ENCODE measurements at regions not wholly inside any gene's neighbourhood (a gene's known extent, or its start where the extent isn't known, plus 50 kb on each side); places are given as distances from the start of the nearest gene placed in this dataset.

GRCh38 chr12:41768456-41768855, 376.2 kb downstream of the GXYLT1 start:
- Histone ChIP-seq H3K36me3 (ENCODE audit: control insufficient read depth, insufficient read depth, low read length) (no peaks in the 10 kb centered on the region), H3K14ac (replicated peaks; ENCODE audit: low read depth, low read length) (no peak overlapping the region), H4K5ac (ENCODE audit: low read depth, low read length) (no peak overlapping the region), H3K9me1 (ENCODE audit: insufficient read depth, low read length) (no peaks in the 10 kb centered on the region), H4K8ac (ENCODE audit: low read depth in 2 of 2, low read length in 2 of 2) (no peak overlapping the region), H3K9ac (ENCODE audit: low read depth, low read length) (no peak overlapping the region), H3K18ac (ENCODE audit: low read depth, low read length) (no peak overlapping the region), H3K56ac (ENCODE audit: extremely low read depth, insufficient read depth, low read length) (no peak overlapping the region), H2BK5ac (ENCODE audit: low read depth, low read length, poor library complexity, severe bottlenecking) (no peak overlapping the region), H3K4me2 (ENCODE audit: low read depth, low read length) (no peak overlapping the region), H4K20me1 (ENCODE audit: insufficient read depth, low read length) (no peaks in the 10 kb centered on the region), H4K91ac (ENCODE audit: insufficient read depth, low read depth, low read length) (no peak overlapping the region), H2AK5ac (ENCODE audit: low read depth, low read length) (no peak overlapping the region), H2BK15ac (ENCODE audit: low read depth, low read length) (no peak overlapping the region), H2BK120ac (ENCODE audit: low read depth, low read length) (no peak overlapping the region), H3K4ac (ENCODE audit: low read depth, low read length) (no peak overlapping the region), H3K4me3 (ENCODE audit: insufficient read depth, low read depth, low read length) (no peak overlapping the region), H2AK9ac (replicated peaks; ENCODE audit: low read depth, low read length, poor library complexity) (no peak overlapping the region), H3K9me3 (ENCODE audit: control insufficient read depth, insufficient read depth, low read length) (no peaks in the 10 kb centered on the region), H3K27ac (ENCODE audit: insufficient read depth, low read length) (no peak overlapping the region), H3K27me3 (ENCODE audit: control insufficient read depth, insufficient read depth, low read length) (no peaks in the 10 kb centered on the region), H2BK20ac (ENCODE audit: low read depth, low read length) (no peak overlapping the region), H3K4me1 (ENCODE audit: control insufficient read depth, insufficient read depth, low read length) (no peaks in the 10 kb centered on the region), H2AFZ (replicated peaks; ENCODE audit: low read length, poor library complexity) (no peak overlapping the region), H3K23ac (ENCODE audit: low read depth, low read length) (no peak overlapping the region), H3K79me1 (ENCODE audit: low read depth in 1 of 2, low read length in 2 of 2) (no peaks in the 10 kb centered on the region)
- 80% methylated on average over 1 of the region's 7 CpGs; no CpG with 5 or more reads in 1 of the 2 experiments for WGBS, 2 experiments (ENCODE audit: extremely low coverage in 2 of 2, insufficient read length in 1 of 2)
- dilution Hi-C loops (cut with HindIII; ENCODE audit: low sequenced_read_pairs, unreplicated experiment) (no loop called here), in situ Hi-C loops (cut with MboI; ENCODE audit: low sequenced_read_pairs) (no loop called here), intact Hi-C loops (cut with micrococcal nuclease) (no loop called here)
- ChIA-PET CTCF (no interaction called here), POLR2A (ENCODE audit: unreplicated experiment) (no interaction called here)
- DNase-seq (no peak), ATAC-seq (ENCODE audit: low read depth) (no peak)
- BruUV-seq (replicated peaks), result no TSS peak
- no peak for TF ChIP-seq CEBPB (IDR thresholded peaks at IDR 0.05; ENCODE audit: low read depth, low read length)
- TF ChIP-seq SMC3 (IDR thresholded peaks at IDR 0.05; ENCODE audit: low read depth, low read length), result no peak
- TF ChIP-seq RCOR1 (IDR thresholded peaks at IDR 0.05; ENCODE audit: insufficient replicate concordance, low read length), result no peak
- no peak for TF ChIP-seq FOS (IDR thresholded peaks at IDR 0.05; ENCODE audit: low read depth, low read length)
- no peak for TF ChIP-seq MAFK (IDR thresholded peaks at IDR 0.05; ENCODE audit: low read depth, low read length)
- no peak for TF ChIP-seq BHLHE40 (IDR thresholded peaks at IDR 0.05; ENCODE audit: low read depth, low read length)
- no peak for TF ChIP-seq ELK1 (IDR thresholded peaks at IDR 0.05; ENCODE audit: borderline replicate concordance, low read depth, low read length)
- no peak for TF ChIP-seq CHD1 (IDR thresholded peaks at IDR 0.05; ENCODE audit: low read depth, low read length)
- TF ChIP-seq POLR2A (IDR thresholded peaks at IDR 0.05; ENCODE audit: low read depth, low read length), result no peak
- no peak for TF ChIP-seq MXI1 (IDR thresholded peaks at IDR 0.05; ENCODE audit: borderline replicate concordance, low read depth, low read length)
- no peak for TF ChIP-seq CTCF (conservative IDR thresholded peaks at IDR 0.05; ENCODE audit: low read depth, low read length)
- TF ChIP-seq USF2 (IDR thresholded peaks at IDR 0.05; ENCODE audit: low read depth, low read length), result no peak
- no peak for TF ChIP-seq RAD21 (IDR thresholded peaks at IDR 0.05; ENCODE audit: low read length)
- no peak for TF ChIP-seq NFE2L2 (IDR thresholded peaks at IDR 0.05; ENCODE audit: low read depth, low read length)
- no peak for TF ChIP-seq RFX5 (IDR thresholded peaks at IDR 0.05; ENCODE audit: low read depth, low read length)
- TF ChIP-seq MAZ (IDR thresholded peaks at IDR 0.05; ENCODE audit: borderline replicate concordance, low read depth, low read length), result no peak

Measured in IMR-90 (cell line).